ENCODE measurements at regions not wholly inside any gene's neighbourhood (a gene's known extent, or its start where the extent isn't known, plus 50 kb on each side); places are given as distances from the start of the nearest gene placed in this dataset.
"Not testable (repeated sequence)": the region's sequence is repeated elsewhere in the genome, so short reads cannot be mapped to it uniquely, and the experiment has no call there.

- DNase-seq (ENCODE audit: low spot score): no peak
Measured at GRCh38 chr7:55261386-55261770, 103.8 kb upstream of the LANCL2 start.

GRCh38 chr7:55265328-55265727 lies 99.8 kb upstream of the LANCL2 start:
- not testable (repeated sequence) for DNase-seq (ENCODE audit: low spot score)

- DNase-seq (ENCODE audit: low spot score): no peak
Measured at GRCh38 chr7:55265836-55266642, 99.1 kb upstream of the LANCL2 start.

- no peak for DNase-seq (ENCODE audit: low spot score)
Measured at GRCh38 chr7:55271069-55271626, 94.0 kb upstream of the LANCL2 start.

GRCh38 chr7:55271661-55272060 lies 93.5 kb upstream of the LANCL2 start:
- no peak for DNase-seq (ENCODE audit: low spot score)

- no peak for DNase-seq (ENCODE audit: low spot score)
Measured at GRCh38 chr7:55272328-55272727, 92.8 kb upstream of the LANCL2 start.

- DNase-seq (ENCODE audit: low spot score): no peak
Measured at GRCh38 chr7:55273186-55273980, 91.8 kb upstream of the LANCL2 start.

- DNase-seq (ENCODE audit: low spot score): no peak
Measured at GRCh38 chr7:55274156-55274555, 91.0 kb upstream of the LANCL2 start.

GRCh38 chr7:55275291-55276200 lies 89.6 kb upstream of the LANCL2 start:
- no peak for DNase-seq (ENCODE audit: low spot score)

- no peak for DNase-seq (ENCODE audit: low spot score)
Measured at GRCh38 chr7:55276572-55277295, 88.4 kb upstream of the LANCL2 start.

- DNase-seq (ENCODE audit: low spot score): no peak
Measured at GRCh38 chr7:55277916-55278315, 87.2 kb upstream of the LANCL2 start.

- DNase-seq (ENCODE audit: low spot score): no peak
Measured at GRCh38 chr7:55278321-55278720, 86.8 kb upstream of the LANCL2 start.

GRCh38 chr7:55279080-55279845 lies 85.9 kb upstream of the LANCL2 start:
- no peak for DNase-seq (ENCODE audit: low spot score)

- peak; percentile 65 for DNase-seq (ENCODE audit: low spot score)
Measured at GRCh38 chr7:55280031-55280454, 85.1 kb upstream of the LANCL2 start.

- no peak for DNase-seq (ENCODE audit: low spot score)
Measured at GRCh38 chr7:55285665-55286064, 79.5 kb upstream of the LANCL2 start.

GRCh38 chr7:55286666-55287065 lies 78.5 kb upstream of the LANCL2 start:
- no peak for DNase-seq (ENCODE audit: low spot score)

- DNase-seq (ENCODE audit: low spot score): no peak
Measured at GRCh38 chr7:55288070-55288824, 76.9 kb upstream of the LANCL2 start.

GRCh38 chr7:55296070-55296469 lies 69.1 kb upstream of the LANCL2 start:
- no peak for DNase-seq (ENCODE audit: low spot score)

- DNase-seq (ENCODE audit: low spot score): no peak
Measured at GRCh38 chr7:55299273-55299967, 65.7 kb upstream of the LANCL2 start.
